Colon (tissue), 2 donors: ENCODE measurements at regions not wholly inside any gene's neighbourhood (a gene's known extent, or its start where the extent isn't known, plus 50 kb on each side); places are given as distances from the start of the nearest gene placed in this dataset.

ENCODE experiments used
- FAIRE-seq: peaks from 2 replicates; lab custom pipeline; 2012; peaks lifted over from hg19 to GRCh38; lab: Jason Lieb, UNC
- donor health status: control.
- donor health status: control.

- FAIRE-seq: no peak
Observed at GRCh38 chr4:136281307-136281706, 1251.0 kb downstream of the PCDH18 start.

- no peak for FAIRE-seq
Observed at GRCh38 chr4:136277741-136278140, 1254.6 kb downstream of the PCDH18 start.

GRCh38 chr4:136246876-136247275, 1285.4 kb downstream of the PCDH18 start:
- no peak for FAIRE-seq

GRCh38 chr4:136241221-136241986, 1290.9 kb downstream of the PCDH18 start:
- no peak for FAIRE-seq

GRCh38 chr4:136227315-136227714, 1305.0 kb downstream of the PCDH18 start:
- FAIRE-seq: no peak

- FAIRE-seq: no peak
Observed at GRCh38 chr4:136219592-136220125, 1312.6 kb downstream of the PCDH18 start.

- no peak for FAIRE-seq
Observed at GRCh38 chr4:136203199-136203598, 1329.1 kb downstream of the PCDH18 start.

- no peak for FAIRE-seq
Observed at GRCh38 chr4:136198358-136198757, 1333.9 kb downstream of the PCDH18 start.

- FAIRE-seq: no peak
Observed at GRCh38 chr4:136194962-136195361, 1337.3 kb downstream of the PCDH18 start.

GRCh38 chr4:136186650-136187049, 1345.6 kb downstream of the PCDH18 start:
- no peak for FAIRE-seq

- FAIRE-seq: no peak
Observed at GRCh38 chr4:136183513-136183912, 1348.8 kb downstream of the PCDH18 start.

GRCh38 chr4:136156947-136157346, 1375.3 kb downstream of the PCDH18 start:
- FAIRE-seq: no peak

GRCh38 chr4:136150046-136150445, 1382.2 kb downstream of the PCDH18 start:
- FAIRE-seq: no peak

GRCh38 chr4:136136601-136137000, 1395.7 kb downstream of the PCDH18 start:
- no peak for FAIRE-seq

- FAIRE-seq: no peak
Observed at GRCh38 chr4:136124251-136124745, 1408.0 kb downstream of the PCDH18 start.

- no peak for FAIRE-seq
Observed at GRCh38 chr4:136121426-136121825, 1410.9 kb downstream of the PCDH18 start.

GRCh38 chr4:136113921-136114320, 1418.4 kb downstream of the PCDH18 start:
- FAIRE-seq: no peak

GRCh38 chr4:136112116-136112515, 1420.2 kb downstream of the PCDH18 start:
- FAIRE-seq: no peak

GRCh38 chr4:136106753-136107152, 1425.5 kb downstream of the PCDH18 start:
- FAIRE-seq: no peak

GRCh38 chr4:136103616-136104015, 1428.7 kb downstream of the PCDH18 start:
- no peak for FAIRE-seq

GRCh38 chr4:136097676-136098075, 1434.6 kb downstream of the PCDH18 start:
- peak; percentile 21 for FAIRE-seq

- no peak for FAIRE-seq
Observed at GRCh38 chr4:136088211-136088867, 1444.0 kb downstream of the PCDH18 start.

GRCh38 chr4:136078976-136079375, 1453.3 kb downstream of the PCDH18 start:
- no peak for FAIRE-seq
